Fibroblast of lung (primary cell): ENCODE measurements at regions not wholly inside any gene's neighbourhood (a gene's known extent, or its start where the extent isn't known, plus 50 kb on each side); places are given as distances from the start of the nearest gene placed in this dataset.

Experiments
- DNase-seq, 2 donors: peaks; one replicate each; pipeline versions ENCODE4 v3.0.0 to v3.0.0-alpha.2; 2010; ENCODE audit warnings: low read depth in 2 of 2
- H2AFZ ChIP-seq: 2 replicates; pipeline ENCODE4 v1.5.1; 2012; ENCODE audit warnings: low read length, control low read depth, inconsistent platforms
- H3K27ac ChIP-seq: 2 replicates; pipeline ENCODE4 v1.5.1; 2011; ENCODE audit warnings: low read length, control low read depth; ENCODE audit not compliant: insufficient read depth
- H3K27me3 ChIP-seq: 2 replicates; pipeline ENCODE4 v1.5.1; 2011; ENCODE audit warnings: mild to moderate bottlenecking, low read length; ENCODE audit not compliant: control insufficient read depth, insufficient read depth
- H3K36me3 ChIP-seq: 2 replicates; pipeline ENCODE4 v1.5.1; 2011; ENCODE audit warnings: low read length; ENCODE audit not compliant: control insufficient read depth, insufficient read depth
- H3K4me1 ChIP-seq: 2 replicates; pipeline ENCODE4 v1.5.1; 2011; ENCODE audit warnings: low read length; ENCODE audit not compliant: control insufficient read depth, insufficient read depth; ENCODE audit errors: extremely low read depth
- H3K4me2 ChIP-seq: 2 replicates; pipeline ENCODE4 v1.5.1; 2011; ENCODE audit warnings: low read length, control low read depth; ENCODE audit not compliant: insufficient read depth; ENCODE audit errors: extremely low read depth
- H3K4me3 ChIP-seq, 4 experiments: fragments of 200-600 bp in 1 of 4; sonication (generic) in 1 of 4; replicated peaks in 1 of 4; 2 replicates each; pipeline ENCODE4 v1.5.1; 2011 to 2016; ENCODE audit warnings: low read length in 4 of 4, low read depth in 3 of 4, mild to moderate bottlenecking in 3 of 4, control low read depth in 2 of 4, inconsistent platforms in 1 of 4, mixed read lengths in 1 of 4; ENCODE audit not compliant: insufficient read depth in 1 of 4; ENCODE audit errors: control extremely low read depth in 1 of 4
- H3K79me2 ChIP-seq: 2 replicates; pipeline ENCODE4 v1.5.1; 2012; ENCODE audit warnings: mild to moderate bottlenecking, low read length, inconsistent platforms; ENCODE audit not compliant: control insufficient read depth, insufficient read depth
- H3K9ac ChIP-seq: 2 replicates; pipeline ENCODE4 v1.5.1; 2011; ENCODE audit warnings: mild to moderate bottlenecking, low read length, control low read depth; ENCODE audit not compliant: insufficient read depth
- H3K9me3 ChIP-seq: 2 replicates; pipeline ENCODE4 v1.5.1; 2012; ENCODE audit warnings: low read depth, low read length; ENCODE audit not compliant: control insufficient read depth, insufficient read depth
- H4K20me1 ChIP-seq: 2 replicates; pipeline ENCODE4 v1.5.1; 2011; ENCODE audit warnings: low read length; ENCODE audit not compliant: control insufficient read depth, insufficient read depth; ENCODE audit errors: extremely low read depth
- EZH2 ChIP-seq: IDR thresholded peaks from 2 replicates; pipeline ENCODE4 v1.5.1; 2012; ENCODE audit warnings: low read length, control low read depth, mild to moderate bottlenecking; ENCODE audit errors: missing control alignments
- TF ChIP-seq, protein P1 (sequence below), 2 donors: IDR thresholded peaks in 1 of 2; conservative IDR thresholded peaks in 1 of 2; 1 replicate in 1 of 2; 2 replicates in 1 of 2; pipeline ENCODE4 v1.5.1; 2011 to 2012; ENCODE audit warnings: low read length in 2 of 2, control low read depth in 1 of 2, inconsistent platforms in 1 of 2, low read depth in 1 of 2, mild to moderate bottlenecking in 1 of 2

DNA sequence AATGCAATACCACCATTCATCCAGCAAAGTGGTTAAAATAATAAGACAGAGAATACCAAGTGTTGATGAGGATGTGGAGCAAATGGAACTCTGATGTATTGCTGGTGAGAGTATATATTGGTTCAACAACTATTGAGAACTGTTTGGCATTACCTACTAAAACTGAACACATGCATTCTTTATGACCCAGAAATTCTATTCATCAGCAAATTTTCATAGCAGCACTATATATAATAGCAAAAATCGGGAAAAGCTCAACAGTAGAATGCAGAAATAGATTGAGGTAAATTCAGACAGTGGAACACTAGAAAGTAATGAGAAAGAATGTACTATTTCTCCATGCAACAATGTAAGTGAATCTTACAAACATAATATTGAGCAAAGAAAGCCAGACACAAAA is 62.2 kb upstream of the FOXP4 start:
- H3K9ac ChIP-seq: no peak overlapping the region
- no peaks in the 10 kb centered on the region for H4K20me1 ChIP-seq
- TF ChIP-seq, protein P1, sequence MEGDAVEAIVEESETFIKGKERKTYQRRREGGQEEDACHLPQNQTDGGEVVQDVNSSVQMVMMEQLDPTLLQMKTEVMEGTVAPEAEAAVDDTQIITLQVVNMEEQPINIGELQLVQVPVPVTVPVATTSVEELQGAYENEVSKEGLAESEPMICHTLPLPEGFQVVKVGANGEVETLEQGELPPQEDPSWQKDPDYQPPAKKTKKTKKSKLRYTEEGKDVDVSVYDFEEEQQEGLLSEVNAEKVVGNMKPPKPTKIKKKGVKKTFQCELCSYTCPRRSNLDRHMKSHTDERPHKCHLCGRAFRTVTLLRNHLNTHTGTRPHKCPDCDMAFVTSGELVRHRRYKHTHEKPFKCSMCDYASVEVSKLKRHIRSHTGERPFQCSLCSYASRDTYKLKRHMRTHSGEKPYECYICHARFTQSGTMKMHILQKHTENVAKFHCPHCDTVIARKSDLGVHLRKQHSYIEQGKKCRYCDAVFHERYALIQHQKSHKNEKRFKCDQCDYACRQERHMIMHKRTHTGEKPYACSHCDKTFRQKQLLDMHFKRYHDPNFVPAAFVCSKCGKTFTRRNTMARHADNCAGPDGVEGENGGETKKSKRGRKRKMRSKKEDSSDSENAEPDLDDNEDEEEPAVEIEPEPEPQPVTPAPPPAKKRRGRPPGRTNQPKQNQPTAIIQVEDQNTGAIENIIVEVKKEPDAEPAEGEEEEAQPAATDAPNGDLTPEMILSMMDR (conservative IDR thresholded peaks at IDR 0.05 in 1 of 2, IDR thresholded peaks at IDR 0.05 in 1 of 2; ENCODE audit: low read depth in 1 of 2, low read length in 2 of 2): no peak
- no peak for TF ChIP-seq EZH2
- H3K27ac ChIP-seq: no peak overlapping the region
- peaks cover 2% of the 10 kb centered on the region for H3K27me3 ChIP-seq
- DNase-seq: no peak
- no peak overlapping the region for H2AFZ ChIP-seq
- H3K4me2 ChIP-seq: no peak overlapping the region
- no peaks in the 10 kb centered on the region for H3K79me2 ChIP-seq
- H3K36me3 ChIP-seq: no peaks in the 10 kb centered on the region
- no peaks in the 10 kb centered on the region for H3K9me3 ChIP-seq
- no peaks in the 10 kb centered on the region for H3K4me1 ChIP-seq
- no peak overlapping the region for H3K4me3 ChIP-seq

GRCh38 chr6:41487860-41488432 is 58.2 kb upstream of the FOXP4 start:
- H4K20me1 ChIP-seq: no peaks in the 10 kb centered on the region
- H3K27ac ChIP-seq: no peak overlapping the region
- no peaks in the 10 kb centered on the region for H3K79me2 ChIP-seq
- no peak overlapping the region for H2AFZ ChIP-seq
- H3K36me3 ChIP-seq: no peaks in the 10 kb centered on the region
- no peak overlapping the region for H3K4me2 ChIP-seq
- H3K9me3 ChIP-seq: no peaks in the 10 kb centered on the region
- DNase-seq: no peak
- peaks cover 2% of the 10 kb centered on the region for H3K27me3 ChIP-seq
- H3K9ac ChIP-seq: no peak overlapping the region
- H3K4me1 ChIP-seq: no peaks in the 10 kb centered on the region
- TF ChIP-seq, protein P1 (conservative IDR thresholded peaks at IDR 0.05 in 1 of 2, IDR thresholded peaks at IDR 0.05 in 1 of 2; ENCODE audit: low read depth in 1 of 2, low read length in 2 of 2): no peak
- TF ChIP-seq EZH2: no peak
- H3K4me3 ChIP-seq: no peak overlapping the region

DNA sequence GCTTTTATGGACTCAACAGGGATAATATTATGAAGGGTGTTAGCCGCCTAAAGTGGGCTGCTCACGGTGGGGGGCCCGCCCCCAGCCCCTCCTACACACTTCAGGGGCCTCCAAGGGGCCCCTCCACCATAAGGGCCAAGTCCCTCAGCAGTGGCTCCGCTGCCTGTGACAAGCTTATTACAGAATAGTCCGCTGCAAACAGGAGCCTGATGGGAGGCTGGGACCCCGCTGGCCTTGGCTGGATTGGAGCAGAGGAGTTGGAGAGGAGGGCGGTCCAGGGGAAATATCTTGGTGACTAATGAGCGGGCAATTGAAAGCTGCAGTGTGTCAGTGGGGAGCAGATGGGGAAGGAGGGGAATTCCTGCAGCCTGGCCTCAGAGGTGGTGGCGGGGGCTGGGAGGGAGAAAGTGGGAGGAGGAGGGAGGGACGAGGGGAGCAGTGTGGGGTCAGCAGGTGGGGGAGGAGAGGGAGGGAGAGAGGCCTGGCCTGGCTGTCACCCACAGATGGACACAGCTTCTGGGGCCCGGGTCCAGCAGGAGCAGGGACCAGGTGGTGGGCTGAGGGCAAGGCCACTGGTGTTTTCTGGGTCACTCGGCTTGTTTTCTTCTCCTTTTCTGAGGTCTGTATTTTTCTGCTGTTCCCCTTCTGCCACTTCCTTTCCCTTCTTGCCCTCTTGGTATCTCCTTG is 57.6 kb upstream of the FOXP4 start:
- no peaks in the 10 kb centered on the region for H3K4me1 ChIP-seq
- no peak overlapping the region for H2AFZ ChIP-seq
- H3K79me2 ChIP-seq: no peaks in the 10 kb centered on the region
- H3K27me3 ChIP-seq: peaks cover 2% of the 10 kb centered on the region
- H4K20me1 ChIP-seq: no peaks in the 10 kb centered on the region
- no peaks in the 10 kb centered on the region for H3K36me3 ChIP-seq
- H3K9ac ChIP-seq: no peak overlapping the region
- H3K4me2 ChIP-seq: no peak overlapping the region
- TF ChIP-seq, protein P1 (conservative IDR thresholded peaks at IDR 0.05 in 1 of 2, IDR thresholded peaks at IDR 0.05 in 1 of 2; ENCODE audit: low read depth in 1 of 2, low read length in 2 of 2): no peak
- no peak for TF ChIP-seq EZH2
- no peaks in the 10 kb centered on the region for H3K9me3 ChIP-seq
- no peak overlapping the region for H3K27ac ChIP-seq
- H3K4me3 ChIP-seq: no peak overlapping the region
- peak; percentile 57 to 95 for DNase-seq
